Astrocyte of the spinal cord (primary cell): ENCODE measurements at regions not wholly inside any gene's neighbourhood (a gene's known extent, or its start where the extent isn't known, plus 50 kb on each side); places are given as distances from the start of the nearest gene placed in this dataset.

Experiments
- DNase-seq: peaks from one replicate; pipeline ENCODE4 v3.0.0; 2011; ENCODE audit warnings: low read depth, low spot score
- H3K4me3 ChIP-seq: 2 replicates; pipeline ENCODE4 v1.5.1; 2011; ENCODE audit warnings: low read depth, mild to moderate bottlenecking, low read length, moderate library complexity
- in situ Hi-C: cut with HindIII; loops from 2 replicates; pipeline ENCODE4 v1.10.0; 2017; ENCODE audit warnings: low sequenced_read_pairs
- TF ChIP-seq, protein P1 (sequence below): IDR thresholded peaks from 2 replicates; pipeline ENCODE4 v1.5.1; 2012; ENCODE audit warnings: low read depth, mild to moderate bottlenecking, low read length, inconsistent platforms

DNA sequence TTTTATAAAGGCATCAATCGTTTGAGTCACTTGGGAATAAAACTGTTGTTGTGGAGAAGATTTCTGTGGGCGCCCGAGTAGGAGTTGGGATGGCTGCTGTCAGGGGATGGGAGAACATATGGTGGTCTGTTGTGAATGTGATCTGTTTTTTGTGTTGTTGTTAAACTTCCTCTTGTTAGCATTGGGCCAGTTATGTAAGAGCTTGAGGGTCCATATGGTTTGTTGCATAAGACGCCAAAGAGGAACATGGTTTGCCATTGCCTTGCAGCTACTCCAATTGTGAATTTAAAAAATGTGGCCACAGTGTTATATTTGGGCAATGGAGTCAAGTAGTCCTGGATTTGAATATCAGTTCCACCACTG, 136.1 kb upstream of the JUN start:
- TF ChIP-seq, protein P1, sequence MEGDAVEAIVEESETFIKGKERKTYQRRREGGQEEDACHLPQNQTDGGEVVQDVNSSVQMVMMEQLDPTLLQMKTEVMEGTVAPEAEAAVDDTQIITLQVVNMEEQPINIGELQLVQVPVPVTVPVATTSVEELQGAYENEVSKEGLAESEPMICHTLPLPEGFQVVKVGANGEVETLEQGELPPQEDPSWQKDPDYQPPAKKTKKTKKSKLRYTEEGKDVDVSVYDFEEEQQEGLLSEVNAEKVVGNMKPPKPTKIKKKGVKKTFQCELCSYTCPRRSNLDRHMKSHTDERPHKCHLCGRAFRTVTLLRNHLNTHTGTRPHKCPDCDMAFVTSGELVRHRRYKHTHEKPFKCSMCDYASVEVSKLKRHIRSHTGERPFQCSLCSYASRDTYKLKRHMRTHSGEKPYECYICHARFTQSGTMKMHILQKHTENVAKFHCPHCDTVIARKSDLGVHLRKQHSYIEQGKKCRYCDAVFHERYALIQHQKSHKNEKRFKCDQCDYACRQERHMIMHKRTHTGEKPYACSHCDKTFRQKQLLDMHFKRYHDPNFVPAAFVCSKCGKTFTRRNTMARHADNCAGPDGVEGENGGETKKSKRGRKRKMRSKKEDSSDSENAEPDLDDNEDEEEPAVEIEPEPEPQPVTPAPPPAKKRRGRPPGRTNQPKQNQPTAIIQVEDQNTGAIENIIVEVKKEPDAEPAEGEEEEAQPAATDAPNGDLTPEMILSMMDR: no peak
- in situ Hi-C loops: no loop called here
- no peak overlapping the region for H3K4me3 ChIP-seq
- DNase-seq: no peak

DNA sequence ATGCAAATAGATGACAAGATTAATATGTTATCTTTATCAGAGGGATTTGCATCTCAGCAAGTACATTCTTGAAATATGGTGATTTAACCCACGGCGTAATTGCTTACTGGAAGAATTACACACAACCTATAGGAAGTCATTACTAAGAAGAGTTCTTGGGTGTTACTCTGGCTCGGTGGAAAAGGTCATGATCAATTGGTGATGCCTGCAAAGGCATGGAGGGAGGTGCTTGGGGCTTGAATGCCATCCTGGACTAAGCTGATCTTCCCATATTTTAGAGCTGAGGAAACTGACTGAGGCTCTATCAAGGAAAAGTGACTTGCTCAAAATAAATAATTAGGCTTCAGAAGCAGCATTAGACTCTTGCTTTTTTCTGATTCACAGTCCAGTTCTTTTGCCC, 137.5 kb upstream of the JUN start:
- no peak overlapping the region for H3K4me3 ChIP-seq
- DNase-seq: no peak
- in situ Hi-C loops: no loop called here
- TF ChIP-seq, protein P1: no peak

DNA sequence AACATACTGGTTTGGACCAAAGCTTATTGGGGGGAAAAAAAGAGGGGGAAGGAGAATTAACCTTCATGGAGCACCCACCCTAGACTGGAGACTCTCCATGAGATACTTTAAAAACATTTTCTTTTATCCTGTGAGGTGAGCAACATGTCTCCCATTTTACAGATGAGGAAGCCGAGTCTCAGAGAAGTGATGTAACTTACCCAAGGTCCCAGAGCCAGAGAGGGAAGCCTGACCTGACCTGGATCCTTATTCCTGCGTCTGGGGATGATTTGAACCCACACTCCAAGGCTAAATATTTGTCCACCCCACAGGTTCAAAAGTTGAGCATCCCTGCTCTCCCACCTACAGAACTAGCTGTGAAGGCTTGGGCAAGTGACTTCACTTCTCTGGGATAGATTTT, 137.9 kb upstream of the JUN start:
- TF ChIP-seq, protein P1: no peak
- H3K4me3 ChIP-seq: no peak overlapping the region
- in situ Hi-C loops: no loop called here
- no peak for DNase-seq

DNA sequence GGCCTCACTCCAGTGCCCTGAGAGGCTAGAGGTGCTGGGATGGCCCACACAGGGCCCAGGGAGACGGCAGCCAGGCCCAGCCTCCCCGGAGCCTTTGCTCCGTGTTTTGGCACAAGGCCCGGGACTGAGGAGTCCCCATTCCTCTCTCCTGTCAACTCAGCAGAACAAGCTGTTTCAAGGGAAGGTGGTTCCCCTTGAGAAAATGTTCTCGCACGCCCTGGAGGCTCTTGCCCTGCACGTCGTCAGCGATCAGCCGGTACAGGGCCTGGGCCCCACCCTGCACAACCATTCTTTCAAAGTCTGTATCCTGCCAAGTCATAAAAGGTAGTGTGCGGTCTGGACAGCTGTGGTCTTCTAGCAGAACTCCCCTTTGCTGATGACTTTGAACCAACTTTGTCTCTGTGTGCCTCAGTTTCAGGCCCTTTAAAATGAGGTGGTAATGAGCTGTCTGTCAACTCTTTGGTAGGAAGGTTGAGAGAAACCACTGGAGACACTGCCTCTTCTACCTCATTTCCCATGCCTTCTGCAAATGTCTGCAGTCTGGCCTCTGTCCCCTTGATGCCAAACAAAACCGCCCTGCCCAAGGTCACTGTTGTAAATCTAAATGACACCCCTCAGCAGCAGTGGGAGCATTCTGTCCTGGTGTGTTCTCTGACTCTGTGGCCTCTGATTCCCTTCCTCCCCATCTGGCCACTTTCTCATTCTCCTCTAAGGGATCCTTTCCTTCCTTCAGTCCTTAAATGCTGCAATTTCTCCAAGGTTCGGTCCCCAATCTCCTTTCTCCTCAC, 138.6 kb upstream of the JUN start:
- in situ Hi-C loops: no loop called here
- no peak overlapping the region for H3K4me3 ChIP-seq
- DNase-seq: peak; percentile 60
- TF ChIP-seq, protein P1: no peak

DNA sequence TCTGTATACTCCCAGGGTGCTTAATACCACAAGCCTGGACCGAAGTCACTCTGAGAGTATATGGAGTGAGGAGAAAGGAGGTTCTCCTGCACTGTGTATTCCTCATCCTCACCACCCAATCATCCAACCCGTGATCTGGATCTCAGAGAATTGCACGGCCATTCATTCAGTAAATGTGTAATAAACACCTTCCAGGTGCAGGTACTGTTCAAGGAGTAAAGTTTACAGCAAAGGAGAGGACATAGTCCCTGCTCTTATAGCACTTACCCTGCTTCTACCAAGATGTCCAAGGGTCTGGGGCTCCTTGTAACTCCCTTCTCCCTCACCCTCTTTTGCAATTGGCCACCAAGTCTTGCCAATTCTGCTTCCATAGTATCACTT, 139.2 kb upstream of the JUN start:
- TF ChIP-seq, protein P1: no peak
- DNase-seq: no peak
- in situ Hi-C loops: no loop called here
- H3K4me3 ChIP-seq: no peak overlapping the region

DNA sequence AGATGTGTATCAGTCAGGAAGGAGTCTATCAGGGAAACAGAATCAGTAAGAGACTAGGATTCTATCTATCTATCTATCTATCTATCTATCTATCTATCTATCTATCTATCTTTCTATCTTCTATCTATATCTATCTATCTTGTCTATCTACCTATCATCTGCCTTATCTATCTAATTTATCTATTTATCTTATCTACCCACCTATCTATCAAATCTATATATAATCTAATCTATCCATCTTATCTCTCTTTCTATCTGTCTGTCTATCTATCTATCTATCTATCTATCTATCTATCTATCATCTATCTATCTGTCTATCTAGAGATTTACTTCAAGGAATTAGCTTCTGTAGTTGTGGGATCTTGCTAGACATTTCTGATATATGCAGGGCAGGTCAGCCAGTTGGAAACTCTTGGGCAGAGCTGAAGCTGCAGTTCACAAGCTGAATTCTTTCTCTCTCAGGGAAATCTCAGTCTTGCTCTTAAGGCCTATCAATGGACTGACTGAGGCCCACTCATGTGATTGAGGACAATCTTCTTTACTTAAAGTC, 140.2 kb upstream of the JUN start:
- no peak overlapping the region for H3K4me3 ChIP-seq
- no peak for DNase-seq
- in situ Hi-C loops: no loop called here
- TF ChIP-seq, protein P1: no peak

DNA sequence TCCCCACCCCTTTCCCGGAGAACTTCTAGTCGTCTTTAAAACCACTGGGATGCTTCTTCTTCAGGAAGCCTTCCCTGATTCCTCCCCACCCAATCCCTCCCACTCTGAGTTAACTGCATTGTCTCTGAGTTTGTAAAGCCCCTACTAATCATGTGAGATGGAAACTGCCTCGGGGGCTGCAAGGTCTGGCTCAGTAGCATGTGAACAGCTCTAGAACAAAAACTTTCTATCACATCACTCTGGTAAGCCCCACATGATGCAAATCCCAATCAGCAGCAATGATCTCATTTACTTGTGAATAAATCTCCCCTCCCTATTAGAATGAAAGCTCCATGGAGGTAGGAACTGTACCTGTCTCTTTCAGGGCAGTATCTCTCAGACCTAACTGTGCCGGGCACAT, 141.0 kb upstream of the JUN start:
- no peak overlapping the region for H3K4me3 ChIP-seq
- no peak for DNase-seq
- in situ Hi-C loops: no loop called here
- TF ChIP-seq, protein P1: no peak
